ENCODE measurements at regions not wholly inside any gene's neighbourhood (a gene's known extent, or its start where the extent isn't known, plus 50 kb on each side); places are given as distances from the start of the nearest gene placed in this dataset.

DNA sequence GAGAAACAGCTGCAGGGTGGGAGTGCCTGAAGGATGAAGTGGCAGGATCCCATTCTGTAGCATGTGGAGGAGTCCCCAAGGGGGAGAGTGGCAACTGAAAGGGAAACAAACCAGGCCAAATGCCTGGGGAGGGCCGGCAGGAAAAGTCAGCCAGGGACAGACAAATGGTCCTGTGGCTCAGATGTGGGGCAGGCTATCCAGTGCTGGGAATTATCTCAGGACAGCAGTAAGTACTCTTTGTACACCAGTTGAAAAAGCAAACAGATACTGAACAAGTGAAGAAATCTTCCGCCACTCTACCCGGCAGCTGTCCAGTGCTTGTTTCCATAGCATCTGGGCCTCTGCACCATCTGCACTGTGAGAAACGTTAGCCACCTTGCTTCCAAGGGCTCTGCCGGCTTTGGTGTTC is 408.9 kb downstream of the LRATD1 start:
- no peak for TF ChIP-seq CTCF (IDR thresholded peaks at IDR 0.05)
- TF ChIP-seq POLR2A (IDR thresholded peaks at IDR 0.05), result no peak
- no peak for TF ChIP-seq EP300 (IDR thresholded peaks at IDR 0.05)

Data from ovary (tissue), 3 donors.